CD4-positive, alpha-beta T cell treated with Interleukin-4 for 4 hours (primary cell): ENCODE measurements at regions not wholly inside any gene's neighbourhood (a gene's known extent, or its start where the extent isn't known, plus 50 kb on each side); places are given as distances from the start of the nearest gene placed in this dataset.
"Not testable (repeated sequence)": the region's sequence is repeated elsewhere in the genome, so short reads cannot be mapped to it uniquely, and the experiment has no call there.

Experiments used
- DNase-seq: peaks from one replicate; pipeline ENCODE4 v3.0.0-alpha.2; 2020

GRCh38 chr9:120338340-120338739, 241.6 kb downstream of the CDK5RAP2 start:
- no peak for DNase-seq

DNA sequence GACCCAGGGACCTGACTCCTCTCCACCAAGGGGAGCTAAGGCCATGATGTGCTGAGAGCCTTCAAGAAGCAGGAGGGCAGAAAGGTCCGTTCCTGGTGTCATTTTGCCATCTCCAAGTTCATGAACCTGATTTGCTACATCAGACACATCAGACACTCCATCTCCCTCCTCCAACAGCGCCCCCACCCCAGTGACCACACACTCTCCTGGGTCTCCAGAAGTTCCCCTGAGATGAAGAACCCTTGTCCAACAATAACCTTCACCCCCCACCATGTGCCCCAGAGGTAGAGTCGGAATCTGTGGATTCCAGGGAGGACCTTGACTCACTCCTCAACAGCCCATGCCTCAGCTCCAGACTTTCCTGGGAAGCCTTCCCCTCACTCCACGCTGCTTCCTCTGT, 242.8 kb downstream of the CDK5RAP2 start:
- DNase-seq: no peak

- no peak for DNase-seq
Measured at GRCh38 chr9:120336753-120337090, 243.2 kb downstream of the CDK5RAP2 start.

DNA sequence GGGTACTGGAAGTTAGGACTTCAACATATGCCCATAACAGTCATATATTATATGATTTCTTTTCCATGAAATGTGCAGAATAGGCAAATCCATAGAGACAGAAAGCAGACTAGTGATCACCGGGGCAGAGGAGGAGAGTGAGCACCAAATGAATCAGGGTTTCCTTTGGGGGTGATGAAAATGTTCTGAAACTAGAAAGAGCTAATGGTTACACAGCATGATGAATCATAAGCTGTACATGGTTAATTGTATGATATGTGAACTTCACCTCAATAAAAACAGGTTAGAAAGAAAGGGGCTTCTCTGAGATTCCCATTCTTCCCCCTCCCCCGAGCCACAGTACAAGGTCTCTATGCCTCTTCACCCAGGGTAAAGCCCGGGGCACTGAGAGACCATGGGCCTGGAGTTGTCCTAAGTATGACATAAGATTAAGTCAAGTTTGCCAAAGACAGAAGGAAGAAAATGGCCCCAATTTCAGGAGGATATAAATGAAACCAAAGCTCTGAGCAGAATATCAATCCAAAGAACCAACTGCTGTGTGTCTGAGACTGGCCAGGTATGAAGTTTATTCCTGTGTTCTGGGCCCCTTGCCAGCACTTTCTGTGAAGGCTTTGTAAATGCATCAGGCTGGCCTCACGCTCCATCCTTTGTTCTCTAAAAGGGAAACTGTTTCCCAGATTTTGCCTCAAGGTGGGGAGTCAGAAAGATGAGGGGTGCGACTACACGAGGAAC, 243.8 kb downstream of the CDK5RAP2 start:
- DNase-seq: no peak

- DNase-seq: no peak
Measured at GRCh38 chr9:120331913-120332312, 248.1 kb downstream of the CDK5RAP2 start.

DNA sequence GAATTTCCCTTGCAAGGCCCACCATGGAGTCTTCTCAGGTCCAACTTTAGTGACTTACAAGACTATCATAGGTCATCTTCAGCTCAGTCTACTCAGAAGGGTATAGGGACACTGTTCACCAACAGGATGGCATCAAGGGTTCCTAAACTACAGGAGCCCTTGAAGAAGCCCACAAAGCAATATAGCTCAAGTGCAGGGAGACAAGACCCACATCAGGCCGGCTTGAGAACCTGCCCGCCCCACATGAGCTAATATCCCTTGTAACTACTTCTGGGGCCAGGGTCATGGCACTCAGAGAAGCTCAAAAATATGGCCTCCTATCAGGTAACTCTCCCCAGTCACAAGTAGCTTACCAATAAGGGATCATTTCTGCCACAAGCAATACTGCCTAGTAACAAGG, 249.9 kb downstream of the CDK5RAP2 start:
- DNase-seq: no peak

DNA sequence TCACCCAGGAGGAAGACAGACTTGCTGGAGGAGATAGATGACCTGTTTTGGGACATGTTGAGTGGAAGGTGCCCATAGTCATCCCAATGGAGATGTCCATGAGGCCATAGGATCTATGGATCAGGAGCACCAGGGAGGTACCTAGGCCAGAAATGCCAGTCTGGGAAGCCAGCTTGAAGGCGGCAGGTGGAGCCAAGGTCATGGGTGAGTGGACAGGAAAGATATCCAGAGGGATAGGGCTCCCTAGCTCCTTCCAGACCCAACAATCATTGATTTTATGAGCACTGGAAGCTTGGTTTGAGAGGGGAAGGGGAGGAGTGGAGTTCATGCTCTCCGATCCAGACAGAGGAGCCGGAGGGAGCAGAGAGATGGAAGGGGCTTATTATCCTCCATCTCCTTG, 252.6 kb downstream of the CDK5RAP2 start:
- DNase-seq: no peak

DNA sequence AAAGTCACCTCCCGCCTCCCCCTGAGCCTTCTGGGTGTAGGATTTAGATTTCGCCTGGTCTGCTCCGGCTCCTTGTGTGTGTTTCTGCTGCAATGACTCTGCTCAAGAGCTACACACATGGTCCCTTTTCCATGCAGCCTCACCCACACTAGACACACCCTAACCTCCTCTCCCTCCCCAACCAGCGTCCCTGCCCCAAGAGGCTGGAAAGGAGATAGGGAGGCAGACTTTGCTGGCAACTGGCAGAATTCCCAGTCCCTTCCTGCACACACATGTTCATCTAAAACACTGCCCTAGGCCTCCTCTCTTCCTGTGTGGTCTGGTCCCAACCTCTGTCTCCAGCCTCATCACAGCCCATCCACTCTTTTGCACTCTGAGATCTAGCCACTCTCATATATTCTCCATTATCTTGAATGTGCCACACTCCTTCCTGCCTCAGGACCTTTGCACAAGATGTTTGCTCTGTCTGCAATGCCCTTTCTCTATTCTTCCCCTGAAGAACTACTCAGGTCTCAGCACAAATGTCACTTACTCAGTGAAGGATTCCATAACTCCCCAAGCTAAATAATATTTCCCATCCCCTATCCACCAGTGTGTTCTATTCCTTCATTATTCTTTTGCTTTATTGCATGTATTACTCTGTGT, 253.8 kb downstream of the CDK5RAP2 start:
- no peak for DNase-seq

DNA sequence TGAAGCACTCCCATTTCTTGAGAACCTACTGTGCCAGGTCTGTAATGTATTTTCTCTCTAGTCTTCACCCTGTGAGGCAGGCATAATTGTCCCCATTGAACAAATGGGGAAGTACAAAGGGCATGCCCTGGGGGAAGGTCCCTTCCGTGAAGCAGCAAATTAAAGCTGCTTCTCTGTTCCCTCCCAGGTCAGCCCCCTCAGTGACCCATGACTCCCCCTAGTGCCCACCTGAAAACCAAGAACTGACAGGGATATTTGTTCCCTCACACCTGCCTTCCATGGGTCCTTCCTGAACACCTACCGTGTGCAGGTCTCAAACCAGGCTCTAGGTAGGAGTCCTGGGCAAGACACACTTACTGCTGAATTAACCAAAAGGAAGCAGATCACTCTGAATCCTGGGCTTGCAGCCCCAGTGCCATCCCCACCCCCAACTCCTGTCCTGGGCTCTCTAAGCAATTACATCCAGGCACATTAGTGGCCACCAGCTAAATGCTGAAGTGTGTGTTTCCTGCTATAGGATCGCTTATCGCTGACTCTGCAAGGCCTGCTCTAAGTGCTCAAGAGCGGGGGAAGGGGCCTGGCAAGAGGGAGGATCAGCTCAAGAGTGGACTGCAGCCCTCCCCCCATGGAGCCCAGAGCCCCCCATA, 254.8 kb downstream of the CDK5RAP2 start:
- DNase-seq: no peak

- no peak for DNase-seq
Measured at GRCh38 chr9:120324461-120324860, 255.5 kb downstream of the CDK5RAP2 start.

- DNase-seq: no peak
Measured at GRCh38 chr9:120323125-120323524, 256.8 kb downstream of the CDK5RAP2 start.

- DNase-seq: no peak
Measured at GRCh38 chr9:120319452-120319851, 260.5 kb downstream of the CDK5RAP2 start.

DNA sequence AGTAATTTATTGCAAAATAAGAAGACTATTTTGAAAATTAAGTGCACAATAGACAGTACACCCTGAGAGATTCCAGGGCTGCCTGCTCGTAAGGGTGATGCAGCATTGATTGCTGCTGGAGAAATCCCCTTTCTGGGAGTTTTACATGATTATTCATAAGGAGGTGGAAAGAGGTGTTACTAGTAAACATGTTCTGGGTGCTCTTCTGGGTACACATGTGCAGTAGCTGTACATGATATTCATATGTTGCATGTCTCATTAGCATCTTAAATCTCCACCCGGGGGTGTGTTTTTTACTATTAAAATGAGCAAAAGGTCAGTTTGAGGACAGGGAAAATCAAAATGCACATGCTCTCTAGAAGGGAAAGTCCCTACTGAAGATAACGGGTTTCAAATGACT, 264.8 kb downstream of the CDK5RAP2 start:
- no peak for DNase-seq

DNA sequence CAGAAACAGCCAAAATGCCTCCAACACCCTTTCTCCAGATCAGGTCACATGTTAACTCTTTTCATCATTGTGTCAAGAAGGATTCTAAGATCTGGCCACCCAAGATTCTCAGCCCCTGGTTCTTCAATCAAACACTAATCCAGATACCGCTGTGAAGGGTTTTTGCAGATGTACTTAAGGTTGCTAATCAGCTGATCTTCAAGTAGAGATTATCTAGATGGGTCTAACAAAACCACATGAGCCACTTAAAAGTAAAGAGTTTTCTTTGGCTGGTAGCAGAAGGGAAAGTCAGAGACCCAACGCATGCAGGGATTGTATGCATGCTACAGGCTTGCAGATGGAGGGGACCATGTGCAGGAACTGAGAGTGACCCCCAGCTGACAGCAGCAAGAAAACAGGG, 267.9 kb downstream of the CDK5RAP2 start:
- DNase-seq: no peak

DNA sequence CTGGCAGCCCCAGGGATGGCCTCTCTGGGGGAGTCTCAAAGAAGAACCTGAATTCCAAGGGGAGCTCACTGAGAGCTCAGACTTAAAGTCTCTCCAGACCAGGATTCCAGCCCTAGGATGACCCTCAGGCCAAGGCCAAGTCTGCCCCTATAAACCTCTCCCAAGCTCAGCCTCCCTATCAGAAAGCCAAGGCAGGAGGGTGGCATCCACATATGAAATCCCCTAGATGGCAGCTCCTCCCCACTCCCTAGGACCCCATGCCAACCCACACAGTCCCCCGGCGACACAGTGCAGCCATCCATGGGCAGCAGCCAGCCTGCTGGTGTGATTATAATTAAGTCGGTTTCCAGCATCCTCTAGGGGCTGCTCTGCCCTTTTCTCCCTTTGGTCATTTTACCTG, 269.9 kb downstream of the CDK5RAP2 start:
- no peak for DNase-seq

- no peak for DNase-seq
Measured at GRCh38 chr9:120308495-120308894, 271.5 kb downstream of the CDK5RAP2 start.

DNA sequence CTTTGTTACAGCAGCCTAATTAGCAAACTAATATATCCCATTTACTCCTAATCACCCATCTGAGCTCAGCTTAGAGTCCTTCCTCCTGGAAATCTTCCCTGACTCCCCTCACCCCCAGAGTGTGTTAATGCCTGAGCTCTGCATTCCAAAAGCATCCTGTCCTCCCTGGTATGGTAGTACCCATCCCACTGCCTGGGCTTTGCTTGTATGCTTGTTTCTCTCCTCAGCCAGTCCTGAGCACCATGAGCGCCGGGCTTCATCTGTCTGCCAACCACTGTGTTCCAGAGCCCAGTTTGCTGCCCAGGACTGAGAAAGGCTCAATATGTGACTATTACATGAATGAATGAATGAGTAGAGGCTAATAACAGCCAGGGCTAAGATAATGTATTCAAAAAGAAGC, 272.4 kb downstream of the CDK5RAP2 start:
- no peak for DNase-seq

DNA sequence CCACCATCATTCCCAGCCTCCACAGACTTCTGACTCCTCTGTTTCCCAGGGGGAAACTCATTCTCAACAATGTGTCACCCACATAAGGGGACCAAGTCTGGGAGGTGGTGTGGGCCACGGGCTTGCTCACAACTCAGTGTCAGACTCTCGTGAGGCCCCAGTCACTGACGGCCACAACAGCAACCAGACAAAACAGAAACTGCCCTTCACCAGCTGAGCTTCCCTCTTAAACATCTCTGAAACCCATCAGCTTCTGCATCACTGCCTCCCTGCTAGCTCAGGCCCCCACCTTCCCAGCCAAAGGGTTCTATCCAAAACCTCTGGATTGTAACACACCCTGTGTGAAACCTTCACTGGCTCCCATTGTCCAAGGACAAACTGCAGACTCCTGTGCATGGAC, 273.4 kb downstream of the CDK5RAP2 start:
- no peak for DNase-seq

GRCh38 chr9:120306088-120306487, 273.9 kb downstream of the CDK5RAP2 start:
- DNase-seq: no peak

- not testable (repeated sequence) for DNase-seq
Measured at GRCh38 chr9:120304896-120305295, 275.1 kb downstream of the CDK5RAP2 start.

GRCh38 chr9:120303519-120303918, 276.4 kb downstream of the CDK5RAP2 start:
- no peak for DNase-seq

- no peak for DNase-seq
Measured at GRCh38 chr9:120299785-120300184, 280.2 kb downstream of the CDK5RAP2 start.

DNA sequence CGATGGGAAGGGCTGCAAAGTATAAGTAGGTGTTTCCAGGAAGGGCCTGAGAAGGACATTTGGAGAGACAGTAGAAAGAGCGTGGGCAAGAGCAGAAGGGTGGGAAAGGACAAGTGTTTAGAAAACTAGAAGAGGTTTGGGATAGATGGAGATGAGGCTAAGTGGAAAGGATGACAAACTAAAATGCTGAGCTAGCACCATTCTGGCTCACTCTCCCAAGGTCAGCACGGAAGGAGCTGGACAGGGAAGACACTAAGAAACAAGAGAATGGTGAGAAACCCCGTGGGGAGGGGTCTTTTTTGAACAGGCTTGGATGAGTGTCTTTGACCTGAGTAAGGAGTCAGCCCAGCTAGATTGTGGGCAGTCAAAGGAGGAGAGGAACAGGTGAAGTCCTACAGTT, 286.0 kb downstream of the CDK5RAP2 start:
- no peak for DNase-seq

GRCh38 chr9:120292606-120293005, 287.4 kb downstream of the CDK5RAP2 start:
- DNase-seq: no peak
